WERI-Rb-1 (cell line): ENCODE measurements at regions not wholly inside any gene's neighbourhood (a gene's known extent, or its start where the extent isn't known, plus 50 kb on each side); places are given as distances from the start of the nearest gene placed in this dataset.

Source experiments
- DNase-seq: peaks from one replicate; pipeline ENCODE4 v3.0.0-alpha.2; 2020
- H3K27ac ChIP-seq: fragments of 250-450 bp; sonication (Bioruptor Pico); 2 replicates; pipeline ENCODE4 v1.5.1; 2020; ENCODE audit warnings: mild to moderate bottlenecking, moderate library complexity
- H3K27me3 ChIP-seq: fragments of 250-450 bp; sonication (Bioruptor Pico); 2 replicates; pipeline ENCODE4 v1.5.1; 2021; ENCODE audit warnings: mild to moderate bottlenecking, low read depth, moderate library complexity; ENCODE audit not compliant: insufficient read depth, severe bottlenecking
- H3K36me3 ChIP-seq: fragments of 250-450 bp; sonication (Bioruptor Pico); 2 replicates; pipeline ENCODE4 v1.5.1; 2020; ENCODE audit warnings: mild to moderate bottlenecking, moderate library complexity
- H3K4me3 ChIP-seq: 2 replicates; pipeline ENCODE4 v1.5.1; 2011; ENCODE audit warnings: low read depth, mild to moderate bottlenecking, control low read depth, low read length
- H3K9me3 ChIP-seq: fragments of 250-450 bp; sonication (Bioruptor Pico); 2 replicates; pipeline ENCODE4 v1.5.1; 2021; ENCODE audit warnings: mild to moderate bottlenecking, moderate library complexity; ENCODE audit not compliant: severe bottlenecking
- CTCF ChIP-seq: IDR thresholded peaks from 2 replicates; pipeline ENCODE4 v1.5.1; 2011; ENCODE audit warnings: low read depth, mild to moderate bottlenecking, control low read depth, inconsistent platforms, low read length

GRCh38 chr5:96340357-96340756 is 92.7 kb downstream of the PCSK1 start:
- DNase-seq: no peak
- no peak for TF ChIP-seq CTCF
- H3K27ac ChIP-seq: no peak overlapping the region

DNA sequence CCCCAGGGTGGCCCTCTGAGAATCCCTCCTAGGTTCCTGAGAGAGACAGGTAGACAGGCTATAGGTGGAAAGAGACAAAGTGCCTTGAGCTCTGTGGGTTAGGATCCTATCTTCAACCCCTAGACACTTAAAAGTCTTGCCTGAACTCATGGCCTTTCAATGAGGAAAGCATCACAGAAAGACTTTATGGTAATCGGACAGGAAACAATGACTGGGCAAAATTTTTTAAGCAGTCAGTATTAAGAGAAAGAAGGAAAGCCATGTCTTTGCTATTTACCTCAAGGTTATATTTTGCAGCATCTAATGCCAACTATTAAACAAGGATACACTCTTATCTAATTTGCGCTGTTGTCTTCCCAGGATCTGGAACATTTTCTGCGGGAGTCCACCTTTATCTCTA is 93.2 kb downstream of the PCSK1 start:
- no peaks in the 10 kb centered on the region for H3K9me3 ChIP-seq
- no peak for DNase-seq
- no peak for TF ChIP-seq CTCF
- H3K36me3 ChIP-seq: no peaks in the 10 kb centered on the region
- no peak overlapping the region for H3K27ac ChIP-seq
- H3K4me3 ChIP-seq: no peak overlapping the region
- H3K27me3 ChIP-seq: no peaks in the 10 kb centered on the region

More at GRCh38 chr5:96340357-96340756, 92.7 kb downstream of the PCSK1 start:
- H3K36me3 ChIP-seq: no peaks in the 10 kb centered on the region
- no peak overlapping the region for H3K4me3 ChIP-seq
- H3K27me3 ChIP-seq: no peaks in the 10 kb centered on the region
- H3K9me3 ChIP-seq: no peaks in the 10 kb centered on the region

GRCh38 chr5:96338624-96339415 is 94.2 kb downstream of the PCSK1 start:
- no peak for DNase-seq

GRCh38 chr5:96338091-96338490 is 95.0 kb downstream of the PCSK1 start:
- Histone ChIP-seq H3K4me3 (no peak overlapping the region), H3K36me3 (no peaks in the 10 kb centered on the region), H3K27me3 (no peaks in the 10 kb centered on the region), H3K27ac (no peak overlapping the region), H3K9me3 (no peaks in the 10 kb centered on the region)
- no peak for DNase-seq
- no peak for TF ChIP-seq CTCF

More at GRCh38 chr5:96338624-96339415, 94.2 kb downstream of the PCSK1 start:
- Histone ChIP-seq H3K27me3 (no peaks in the 10 kb centered on the region), H3K4me3 (no peak overlapping the region), H3K27ac (no peak overlapping the region), H3K36me3 (no peaks in the 10 kb centered on the region), H3K9me3 (no peaks in the 10 kb centered on the region)
- no peak for TF ChIP-seq CTCF

DNA sequence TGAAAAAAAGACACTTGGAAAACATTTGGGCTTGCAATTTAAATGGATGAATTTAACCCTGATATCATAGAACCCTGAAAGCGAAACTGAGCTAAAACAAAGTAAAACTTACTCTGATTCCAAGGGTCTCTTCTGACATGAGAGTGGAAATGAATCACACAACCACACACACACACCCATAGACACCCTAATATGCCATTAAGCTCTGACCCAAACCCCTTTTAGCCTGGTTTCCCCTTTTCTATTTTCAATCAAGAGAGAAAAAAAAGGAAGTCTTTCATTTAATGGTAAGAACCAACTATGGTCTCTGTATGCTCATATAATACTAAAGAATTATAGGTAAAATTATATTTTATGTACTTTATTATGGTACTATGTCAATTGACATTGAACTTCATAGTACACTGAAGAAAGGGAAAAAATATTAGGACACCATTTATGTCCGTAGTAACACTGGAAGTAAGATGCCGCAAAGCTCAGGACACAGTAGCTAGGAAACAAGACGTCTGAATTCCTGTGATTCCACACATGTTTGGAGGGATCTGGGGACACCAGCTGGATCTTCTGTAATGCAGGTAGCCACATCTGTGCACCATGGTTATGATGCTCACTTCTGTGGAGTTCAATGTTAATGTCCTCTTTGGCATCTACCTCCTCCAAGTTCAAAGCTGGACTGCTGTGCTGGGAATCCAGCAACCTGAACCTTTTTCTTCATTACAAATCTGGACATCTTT is 95.8 kb downstream of the PCSK1 start:
- DNase-seq: no peak
- Histone ChIP-seq H3K36me3 (no peaks in the 10 kb centered on the region), H3K4me3 (no peak overlapping the region), H3K9me3 (no peaks in the 10 kb centered on the region), H3K27ac (no peak overlapping the region), H3K27me3 (no peaks in the 10 kb centered on the region)
- TF ChIP-seq CTCF: no peak
